HCT116 (cell line): ENCODE measurements at regions not wholly inside any gene's neighbourhood (a gene's known extent, or its start where the extent isn't known, plus 50 kb on each side); places are given as distances from the start of the nearest gene placed in this dataset.

Experiments
- ATAC-seq: fragments of 200-7000 bp; cut with Tn5 transposase; 2 replicates; pipeline ENCODE4 v1.9.1; 2020; ENCODE audit warnings: mild to moderate bottlenecking, moderate library complexity
- BruUV-seq: library from RNA; stranded (reverse); fragments of 400-500 nt; replicated peaks from 2 replicates; lab custom pipeline; 2021; lab: Mats Ljungman, UMichigan
- CTCF ChIA-PET: fragments of 300-600 bp; sonication (Branson Sonifier 250); formaldehyde crosslinking; loops from one replicate; lab custom pipeline; 2021; ENCODE audit warnings: antibody characterized with exemption; lab: Charles Lee
- POLR2A ChIA-PET: fragments of 300-600, 350-600 bp; sonication (Branson Sonifier 250); formaldehyde crosslinking; loops from one replicate; lab custom pipeline; 2021; ENCODE audit warnings: antibody characterized with exemption; lab: Charles Lee
- RAD21 ChIA-PET, 2 experiments: fragments of 300-600 bp; sonication (Branson Sonifier 250); formaldehyde crosslinking; loops; one replicate each; lab custom pipeline; 2023; ENCODE audit warnings: low total read pairs in 2 of 2; ENCODE audit not compliant: uncharacterized antibody in 2 of 2, unreplicated experiment in 2 of 2, low non-redundant PET in 1 of 2; lab: Charles Lee
- DNase-seq: peaks from one replicate; pipeline ENCODE4 v3.0.0-alpha.2; 2010; ENCODE audit warnings: low read depth, low spot score
- H2AFZ ChIP-seq: fragments of 200-600 bp; shearing (Covaris generic), sonication (generic); 2 replicates; pipeline ENCODE4 v1.6.1; 2017; ENCODE audit warnings: low read depth, mixed run types, mixed read lengths, antibody characterized with exemption, low read length; ENCODE audit not compliant: poor library complexity, severe bottlenecking
- H3K27ac ChIP-seq: 2 replicates; pipeline ENCODE4 v1.5.1; 2012; ENCODE audit warnings: low read depth, low read length
- H3K27me3 ChIP-seq: fragments of 200-600 bp; sonication (generic); 2 replicates; pipeline ENCODE4 v1.6.1; 2016; ENCODE audit warnings: mixed run types, low read length, mixed read lengths; ENCODE audit not compliant: insufficient read depth
- H3K36me3 ChIP-seq, 2 experiments: fragments of 200-500 bp in 1 of 2; fragments of 200-600 bp in 1 of 2; sonication (Bioruptor generic) in 1 of 2; sonication (generic) in 1 of 2; 2 replicates each; pipeline versions ENCODE4 v1.5.1 to v1.6.1; 2014 to 2016; ENCODE audit warnings: low read length in 2 of 2, inconsistent platforms in 1 of 2, mixed read lengths in 1 of 2, mixed run types in 1 of 2; ENCODE audit not compliant: insufficient read depth in 2 of 2, control insufficient read depth in 1 of 2
- H3K4me1 ChIP-seq, 2 experiments: fragments of 200-600 bp in 1 of 2; sonication (generic) in 1 of 2; 2 replicates each; pipeline versions ENCODE4 v1.5.1 to v1.6.1; 2012 to 2017; ENCODE audit warnings: low read length in 2 of 2, inconsistent platforms in 1 of 2, mild to moderate bottlenecking in 1 of 2, mixed read lengths in 1 of 2, mixed run types in 1 of 2, moderate library complexity in 1 of 2; ENCODE audit not compliant: insufficient read depth in 2 of 2, control insufficient read depth in 1 of 2
- H3K4me2 ChIP-seq: fragments of 200-600 bp; sonication (generic); 2 replicates; pipeline ENCODE4 v1.6.1; 2017; ENCODE audit warnings: mixed run types, low read length, mixed read lengths
- H3K4me3 ChIP-seq, 2 experiments: fragments of 200-600 bp in 1 of 2; sonication (generic) in 1 of 2; replicated peaks in 1 of 2; 2 replicates each; pipeline ENCODE4 v1.5.1; 2011 to 2016; ENCODE audit warnings: low read length in 2 of 2, control low read depth in 1 of 2, low read depth in 1 of 2, mild to moderate bottlenecking in 1 of 2, mixed read lengths in 1 of 2, mixed run types in 1 of 2
- H3K79me2 ChIP-seq: fragments of 200-600 bp; sonication (generic); 2 replicates; pipeline ENCODE4 v1.6.1; 2017; ENCODE audit warnings: mild to moderate bottlenecking, mixed run types, low read length, moderate library complexity, mixed read lengths; ENCODE audit not compliant: insufficient read depth
- H3K9ac ChIP-seq: fragments of 200-600 bp; sonication (generic); 2 replicates; pipeline ENCODE4 v1.6.1; 2016; ENCODE audit warnings: low read length, mixed read lengths
- H3K9me2 ChIP-seq: fragments of 200-600 bp; sonication (generic), shearing (Covaris generic); 2 replicates; pipeline ENCODE4 v1.6.1; 2017; ENCODE audit warnings: mixed run types, mild to moderate bottlenecking, moderate library complexity; ENCODE audit not compliant: insufficient read depth
- H3K9me3 ChIP-seq, 2 experiments: fragments of 200-500 bp in 1 of 2; fragments of 200-600 bp in 1 of 2; sonication (Bioruptor generic) in 1 of 2; sonication (generic) in 1 of 2; 2 replicates each; pipeline ENCODE4 v1.6.1; 2014 to 2017; ENCODE audit warnings: low read length in 2 of 2, mixed read lengths in 2 of 2, inconsistent platforms in 1 of 2, low read depth in 1 of 2, mild to moderate bottlenecking in 1 of 2, mixed run types in 1 of 2, moderate library complexity in 1 of 2; ENCODE audit not compliant: control insufficient read depth in 1 of 2, insufficient read depth in 1 of 2
- H4K20me1 ChIP-seq: fragments of 200-600 bp; sonication (generic), shearing (Covaris generic); 2 replicates; pipeline ENCODE4 v1.6.1; 2017; ENCODE audit warnings: mixed run types, mild to moderate bottlenecking, moderate library complexity; ENCODE audit not compliant: insufficient read depth
- ATF3 ChIP-seq: IDR thresholded peaks from 2 replicates; pipeline ENCODE4 v1.6.1; 2012
- EZH2phosphoT487 ChIP-seq: fragments of 200-600 bp; IDR thresholded peaks from 2 replicates; pipeline ENCODE4 v1.6.1; 2018; ENCODE audit warnings: antibody characterized with exemption, borderline replicate concordance
- FOSL1 ChIP-seq: IDR thresholded peaks from 2 replicates; pipeline ENCODE4 v1.6.1; 2012; ENCODE audit warnings: low read depth
- POLR2AphosphoS5 ChIP-seq: IDR thresholded peaks from 2 replicates; pipeline ENCODE4 v1.6.1; 2011; ENCODE audit warnings: mild to moderate bottlenecking, low read depth, low read length, moderate library complexity
- RAD21 ChIP-seq: IDR thresholded peaks from 2 replicates; pipeline ENCODE4 v1.6.1; 2012; ENCODE audit warnings: low read depth, mild to moderate bottlenecking
- YY1 ChIP-seq: IDR thresholded peaks from 2 replicates; pipeline ENCODE4 v1.6.1; 2011; ENCODE audit warnings: low read length, low read depth, moderate library complexity, mild to moderate bottlenecking; ENCODE audit not compliant: insufficient replicate concordance; ENCODE audit errors: extremely low read depth
- ZFX ChIP-seq: fragments of 450-650 bp; IDR thresholded peaks from 2 replicates; pipeline ENCODE4 v1.6.1; 2017
- intact Hi-C: fragments of 100-400 bp; cut with micrococcal nuclease; formaldehyde crosslinking; loops from 2 replicates; pipeline ENCODE4 v1.10.0; 2022

- ATAC-seq: no peak
- no peak overlapping the region for H3K4me3 ChIP-seq
- no peaks in the 10 kb centered on the region for H3K27me3 ChIP-seq
- H3K79me2 ChIP-seq: no peaks in the 10 kb centered on the region
- TF ChIP-seq EZH2phosphoT487 (no peak), FOSL1 (no peak), ZFX (no peak), ATF3 (no peak), POLR2AphosphoS5 (no peak)
- no peak overlapping the region for H2AFZ ChIP-seq
- intact Hi-C loops: no loop called here
- no peak overlapping the region for H3K27ac ChIP-seq
- ChIA-PET POLR2A (no interaction called here), CTCF (no interaction called here), RAD21 (interaction anchor here in 1 of 2 experiments (1.4 kb wide), 1 partner anchor 81 kb away, joined by 3 read pairs; no protein-coding TSS in a partner anchor)
- H3K36me3 ChIP-seq: no peaks in the 10 kb centered on the region
- no peak overlapping the region for H3K9ac ChIP-seq
- H3K9me3 ChIP-seq: no peaks in the 10 kb centered on the region
- DNase-seq: no peak
- peaks cover 13 to 20% of the 10 kb centered on the region in 2 experiments for H3K4me1 ChIP-seq
- BruUV-seq: no TSS peak
- no peaks in the 10 kb centered on the region for H4K20me1 ChIP-seq
- H3K9me2 ChIP-seq: no peaks in the 10 kb centered on the region
- no peak overlapping the region for H3K4me2 ChIP-seq
Measured at GRCh38 chr1:168424281-168424680, 119.5 kb downstream of the XCL2 start.

- ChIA-PET CTCF (interaction anchor here (1.5 to 1.9 kb wide), 2 partner anchors 17 to 79 kb away, joined by 6 to 9 read pairs; no protein-coding TSS in a partner anchor), POLR2A (no interaction called here), RAD21 (no interaction called here)
- Histone ChIP-seq H3K9ac (no peak overlapping the region), H3K4me3 (no peak overlapping the region), H3K36me3 (no peaks in the 10 kb centered on the region), H4K20me1 (no peaks in the 10 kb centered on the region), H3K9me2 (no peaks in the 10 kb centered on the region), H3K27ac (no peak overlapping the region), H3K27me3 (no peaks in the 10 kb centered on the region), H3K79me2 (no peaks in the 10 kb centered on the region), H3K4me1 (peaks cover 10 to 13% of the 10 kb centered on the region in 2 experiments), H3K4me2 (no peak overlapping the region), H2AFZ (no peak overlapping the region), H3K9me3 (no peaks in the 10 kb centered on the region)
- TF ChIP-seq RAD21 (0 out of 2 replicates have a peak, but pooled peaks have one; percentile 11), YY1 (no peak)
- DNase-seq: no peak
- no peak for ATAC-seq
- BruUV-seq: no TSS peak
- intact Hi-C loops: no loop called here
Measured at GRCh38 chr1:168422203-168422847, 121.5 kb downstream of the XCL2 start.
